ENCODE measurements at regions not wholly inside any gene's neighbourhood (a gene's known extent, or its start where the extent isn't known, plus 50 kb on each side); places are given as distances from the start of the nearest gene placed in this dataset.

DNA sequence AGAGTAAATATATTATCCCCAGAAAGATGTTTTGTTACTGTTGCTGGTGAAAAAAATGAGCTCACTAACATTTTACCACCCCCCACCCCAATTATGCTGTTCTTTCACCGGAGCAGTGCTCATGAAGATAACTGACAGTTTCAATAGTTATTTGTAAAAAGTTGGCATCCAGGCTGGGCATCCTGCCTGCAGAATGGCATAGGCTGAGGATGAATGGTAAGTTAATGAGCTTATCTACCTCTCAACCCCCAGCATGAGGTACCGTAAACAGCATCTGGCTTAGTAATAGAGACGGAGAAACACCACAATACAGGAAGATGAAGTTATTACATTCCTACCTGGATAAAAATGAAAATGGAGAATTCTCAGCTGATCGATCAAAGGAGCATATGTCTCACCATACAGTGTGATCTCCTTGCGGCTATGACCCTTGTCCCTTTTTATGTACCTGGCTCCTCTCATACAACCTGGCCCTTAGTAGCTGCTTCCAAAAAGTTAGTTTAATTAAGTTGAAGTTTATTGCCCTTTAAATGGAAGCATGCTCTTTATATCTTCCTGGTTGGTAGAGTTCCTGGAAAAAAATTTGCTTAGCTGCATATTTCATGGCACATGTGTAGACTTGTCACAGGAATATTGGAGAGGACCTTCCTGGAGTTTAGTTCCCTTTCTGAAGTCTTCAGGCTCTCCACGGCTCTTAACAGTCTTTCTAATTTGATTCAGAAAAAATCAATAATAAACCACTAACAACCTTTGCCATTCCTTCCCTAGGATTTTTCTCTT lies 61.2 kb upstream of the MPHOSPH6 start:
- CTCF ChIA-PET, result interaction anchor here (0.6 to 2.1 kb wide), 6 partner anchors 120 to 288 kb away, joined by 3 to 19 read pairs (median 4); partner anchors contain the start of gene HSD17B2
- no peak for DNase-seq (ENCODE audit: extremely low spot score)
- POLR2A ChIA-PET, result no interaction called here
- TF ChIP-seq HDGF (IDR thresholded peaks at IDR 0.05; ENCODE audit: borderline replicate concordance) (no peak), ARNT (IDR thresholded peaks at IDR 0.05) (no peak)

DNA sequence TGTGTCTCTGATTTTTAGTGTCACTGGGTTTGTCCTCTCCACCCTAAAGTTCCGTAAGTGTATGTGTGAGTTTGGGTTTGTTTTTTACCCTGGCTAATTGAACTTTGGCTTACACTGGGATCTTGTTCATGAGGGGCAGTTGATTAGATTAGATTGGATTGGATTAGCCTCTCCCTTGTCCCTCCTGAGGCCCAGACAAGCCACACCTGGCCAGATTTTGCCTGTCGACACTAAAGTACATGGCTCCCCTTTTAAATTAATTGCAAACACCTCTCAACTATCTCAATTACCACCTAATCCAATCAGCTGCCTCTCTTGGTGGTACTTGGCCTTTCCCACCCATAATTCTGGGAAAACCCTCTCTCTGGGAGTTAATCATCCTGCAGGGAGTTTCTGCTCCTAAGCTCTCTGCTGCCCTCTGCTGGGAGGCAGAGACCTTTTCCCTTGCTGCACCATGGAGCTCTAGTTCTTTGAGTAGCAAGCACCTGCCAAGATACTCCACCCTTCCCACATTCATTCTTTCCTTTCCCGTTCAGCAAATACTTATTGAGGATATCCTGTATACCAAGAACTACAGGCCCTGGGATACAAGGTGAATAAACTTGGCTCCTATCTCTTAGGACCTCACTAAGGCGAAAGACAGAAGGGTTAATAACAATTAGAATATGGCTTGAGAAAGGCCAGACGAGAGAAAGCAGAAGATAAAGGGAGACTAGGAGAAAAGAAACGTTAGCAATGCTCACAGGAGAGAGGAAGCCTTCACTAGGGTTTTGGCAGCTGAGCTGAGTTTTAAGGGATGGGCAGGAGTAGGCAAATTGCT lies 60.0 kb upstream of the MPHOSPH6 start:
- peak; percentile 71 for DNase-seq (ENCODE audit: extremely low spot score)
- no peak for TF ChIP-seq ELF4 (IDR thresholded peaks at IDR 0.05)
- TF ChIP-seq BHLHE40 (IDR thresholded peaks at IDR 0.05; ENCODE audit: borderline replicate concordance), result no peak
- no peak for TF ChIP-seq TARDBP (IDR thresholded peaks at IDR 0.05)
- no peak for TF ChIP-seq FOXA1 (IDR thresholded peaks at IDR 0.05)
- TF ChIP-seq ZNF384 (IDR thresholded peaks at IDR 0.05), result no peak
- no peak for TF ChIP-seq FOXK2 (IDR thresholded peaks at IDR 0.05)
- TF ChIP-seq, protein P1, sequence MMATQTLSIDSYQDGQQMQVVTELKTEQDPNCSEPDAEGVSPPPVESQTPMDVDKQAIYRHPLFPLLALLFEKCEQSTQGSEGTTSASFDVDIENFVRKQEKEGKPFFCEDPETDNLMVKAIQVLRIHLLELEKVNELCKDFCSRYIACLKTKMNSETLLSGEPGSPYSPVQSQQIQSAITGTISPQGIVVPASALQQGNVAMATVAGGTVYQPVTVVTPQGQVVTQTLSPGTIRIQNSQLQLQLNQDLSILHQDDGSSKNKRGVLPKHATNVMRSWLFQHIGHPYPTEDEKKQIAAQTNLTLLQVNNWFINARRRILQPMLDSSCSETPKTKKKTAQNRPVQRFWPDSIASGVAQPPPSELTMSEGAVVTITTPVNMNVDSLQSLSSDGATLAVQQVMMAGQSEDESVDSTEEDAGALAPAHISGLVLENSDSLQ (IDR thresholded peaks at IDR 0.05), result no peak
- TF ChIP-seq CTBP1 (IDR thresholded peaks at IDR 0.05; ENCODE audit: borderline replicate concordance), result no peak
- no peak for TF ChIP-seq SUZ12 (IDR thresholded peaks at IDR 0.05)
- TF ChIP-seq L3MBTL2 (conservative IDR thresholded peaks at IDR 0.05), result no peak
- no peak for TF ChIP-seq ARNT (IDR thresholded peaks at IDR 0.05)
- no peak for TF ChIP-seq LEF1 (IDR thresholded peaks at IDR 0.05; ENCODE audit: borderline replicate concordance)
- POLR2A ChIA-PET, result interaction anchor here (0.9 kb wide), 1 partner anchor 198 kb away, joined by 3 read pairs; no protein-coding TSS in a partner anchor
- CTCF ChIA-PET, result interaction anchor here (0.5 to 2.1 kb wide), 14 partner anchors 8 to 340 kb away, joined by 3 to 19 read pairs (median 3); partner anchors contain the start of gene HSD17B2

DNA sequence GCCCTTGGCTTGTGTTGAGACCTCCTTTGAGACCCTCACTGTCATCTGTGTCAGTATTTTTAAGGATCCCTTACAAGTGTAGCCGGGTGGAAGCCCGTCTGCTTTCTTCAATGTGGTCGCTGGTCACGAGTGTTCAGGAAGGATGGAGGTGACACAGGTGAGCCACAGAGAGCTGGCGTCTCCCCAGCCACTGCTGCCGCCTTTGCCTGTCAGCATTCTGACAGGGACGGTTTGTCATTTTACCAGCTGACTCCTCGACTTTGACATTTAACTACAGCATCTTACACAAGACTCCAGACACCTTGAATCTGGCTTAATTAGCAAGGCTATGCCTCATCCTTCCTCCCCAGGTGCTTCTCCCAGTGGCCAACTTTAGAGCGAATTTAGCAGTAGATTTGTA lies 56.3 kb upstream of the MPHOSPH6 start:
- ChIA-PET POLR2A (no interaction called here), CTCF (no interaction called here)
- TF ChIP-seq L3MBTL2 (conservative IDR thresholded peaks at IDR 0.05) (no peak), HDGF (IDR thresholded peaks at IDR 0.05; ENCODE audit: borderline replicate concordance) (no peak), BHLHE40 (IDR thresholded peaks at IDR 0.05; ENCODE audit: borderline replicate concordance) (no peak), NFRKB (IDR thresholded peaks at IDR 0.05) (no peak)
- TF ChIP-seq, protein P1 (IDR thresholded peaks at IDR 0.05), result no peak
- no peak for DNase-seq (ENCODE audit: extremely low spot score)

DNA sequence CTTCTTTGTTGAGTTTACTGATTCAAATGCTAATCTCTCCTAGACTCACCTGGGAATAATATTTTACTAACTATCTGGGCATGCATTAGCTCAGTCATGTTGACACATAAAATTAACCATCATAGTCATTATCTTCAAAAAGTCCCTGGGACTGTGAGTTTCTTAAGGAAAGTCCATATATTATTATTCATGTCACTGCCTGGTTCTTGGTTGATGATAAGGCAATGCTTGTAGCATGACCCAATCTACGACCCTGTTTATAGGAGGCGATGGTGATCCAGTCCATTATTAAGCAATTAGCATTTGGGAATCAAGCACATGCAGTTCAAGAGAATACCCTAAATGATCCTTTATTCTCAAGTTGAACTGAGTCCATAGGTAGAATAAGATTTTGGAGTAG lies 54.8 kb upstream of the MPHOSPH6 start:
- DNase-seq (ENCODE audit: extremely low spot score), result no peak
- POLR2A ChIA-PET, result no interaction called here
- TF ChIP-seq HDGF (IDR thresholded peaks at IDR 0.05; ENCODE audit: borderline replicate concordance), result no peak
- no peak for TF ChIP-seq NFRKB (IDR thresholded peaks at IDR 0.05)
- TF ChIP-seq LEF1 (IDR thresholded peaks at IDR 0.05; ENCODE audit: borderline replicate concordance), result no peak
- TF ChIP-seq SUZ12 (IDR thresholded peaks at IDR 0.05), result no peak
- TF ChIP-seq CTBP1 (IDR thresholded peaks at IDR 0.05; ENCODE audit: borderline replicate concordance), result no peak
- TF ChIP-seq ELF4 (IDR thresholded peaks at IDR 0.05), result no peak
- TF ChIP-seq FOXM1 (IDR thresholded peaks at IDR 0.05; ENCODE audit: borderline replicate concordance), result no peak
- CTCF ChIA-PET, result interaction anchor here (1.2 kb wide), 1 partner anchor 193 kb away, joined by 3 read pairs; no protein-coding TSS in a partner anchor

DNA sequence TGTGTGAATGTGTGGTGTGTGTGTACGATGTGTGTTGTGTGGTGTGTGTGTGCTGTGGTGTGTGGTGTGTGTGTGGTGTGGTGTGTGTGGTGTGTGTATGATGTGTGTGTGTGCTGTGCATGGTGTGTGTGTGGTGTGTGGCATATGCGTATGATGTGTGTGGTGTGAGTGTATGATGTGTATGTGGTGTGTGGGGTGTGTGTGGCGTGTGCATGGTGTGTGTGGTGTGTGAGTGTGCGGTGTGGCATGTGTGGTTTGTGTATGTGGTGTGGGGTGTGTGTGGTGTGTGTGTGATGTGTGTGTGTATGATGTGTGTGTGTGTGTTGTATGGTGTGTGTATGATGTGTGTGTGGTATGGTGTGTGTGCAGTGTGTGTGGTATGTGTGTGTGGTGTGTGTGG lies 50.5 kb upstream of the MPHOSPH6 start:
- ChIA-PET POLR2A (no interaction called here), CTCF (no interaction called here)
- TF ChIP-seq NFRKB (IDR thresholded peaks at IDR 0.05) (no peak), L3MBTL2 (conservative IDR thresholded peaks at IDR 0.05) (no peak), BHLHE40 (IDR thresholded peaks at IDR 0.05; ENCODE audit: borderline replicate concordance) (no peak), CTBP1 (IDR thresholded peaks at IDR 0.05; ENCODE audit: borderline replicate concordance) (no peak), SP1 (IDR thresholded peaks at IDR 0.05) (no peak), ELF4 (IDR thresholded peaks at IDR 0.05) (no peak), ARNT (IDR thresholded peaks at IDR 0.05) (no peak), TARDBP (IDR thresholded peaks at IDR 0.05) (no peak), FOXK2 (IDR thresholded peaks at IDR 0.05) (no peak), LEF1 (IDR thresholded peaks at IDR 0.05; ENCODE audit: borderline replicate concordance) (no peak), SUZ12 (IDR thresholded peaks at IDR 0.05) (no peak), ZNF384 (IDR thresholded peaks at IDR 0.05) (no peak), FOXM1 (IDR thresholded peaks at IDR 0.05; ENCODE audit: borderline replicate concordance) (no peak), HDGF (IDR thresholded peaks at IDR 0.05; ENCODE audit: borderline replicate concordance) (no peak), FOXA1 (IDR thresholded peaks at IDR 0.05) (no peak)
- TF ChIP-seq, protein P1 (IDR thresholded peaks at IDR 0.05), result no peak
- DNase-seq (ENCODE audit: extremely low spot score), result no peak

All from HEK293T (cell line).